ENCODE measurements at regions not wholly inside any gene's neighbourhood (a gene's known extent, or its start where the extent isn't known, plus 50 kb on each side); places are given as distances from the start of the nearest gene placed in this dataset.

GRCh38 chr14:98782062-98782461 is 489.9 kb downstream of the BCL11B start:
- Mint-ChIP-seq H3K27me3 (peaks cover 3% of the 10 kb centered on the region), H3K36me3 (ENCODE audit: low read depth) (no peaks in the 10 kb centered on the region), H3K9me3 (peaks cover 9% of the 10 kb centered on the region), H3K4me1 (no peaks in the 10 kb centered on the region), H3K27ac (no peak overlapping the region), H3K4me3 (no peak overlapping the region)
- intact Hi-C loops (cut with micrococcal nuclease), result no loop called here
- DNase-seq, result no peak

DNA sequence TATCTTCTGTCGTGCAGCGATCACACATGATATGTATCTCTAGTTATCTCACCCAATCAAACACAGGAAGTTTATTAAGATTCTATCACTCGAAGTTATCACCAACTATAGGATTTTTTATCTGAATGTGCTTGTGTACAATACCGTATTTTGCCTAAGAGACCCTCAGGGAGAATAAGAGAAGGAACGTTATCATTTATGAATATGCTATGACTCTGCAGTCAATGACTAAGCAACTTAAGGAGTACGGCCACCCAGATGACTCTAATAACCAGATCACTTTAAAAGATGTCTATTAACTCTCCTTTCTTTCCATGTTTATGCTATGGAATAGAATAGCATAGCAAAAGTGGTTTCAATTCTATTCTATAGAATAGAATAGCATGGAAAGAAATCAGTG is 486.4 kb downstream of the BCL11B start:
- Mint-ChIP-seq H3K4me3 (no peak overlapping the region), H3K27me3 (peaks cover 6% of the 10 kb centered on the region), H3K4me1 (no peaks in the 10 kb centered on the region), H3K9me3 (peaks cover 17% of the 10 kb centered on the region), H3K27ac (no peak overlapping the region), H3K36me3 (ENCODE audit: low read depth) (no peaks in the 10 kb centered on the region)
- DNase-seq, result no peak
- intact Hi-C loops (cut with micrococcal nuclease), result no loop called here

DNA sequence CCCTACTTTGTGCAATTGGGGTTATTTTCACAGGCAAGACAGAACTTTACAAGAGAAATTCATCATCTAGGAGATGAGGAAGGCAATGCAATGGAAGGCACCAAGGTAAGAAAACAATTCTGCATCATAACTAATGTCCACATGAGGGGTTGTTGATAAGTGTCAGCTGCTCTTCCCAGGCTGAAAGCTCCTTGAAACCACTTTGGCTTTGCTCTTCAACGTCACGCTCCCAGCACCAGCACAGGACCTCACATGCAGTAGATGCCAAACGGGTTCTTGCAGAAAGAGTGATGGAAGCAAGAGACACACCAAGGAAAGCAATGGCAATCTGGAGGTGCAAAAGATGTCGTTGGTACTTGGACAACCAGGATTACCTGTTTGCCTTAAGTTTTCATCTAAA is 485.5 kb downstream of the BCL11B start:
- H3K4me3 Mint-ChIP-seq, result no peak overlapping the region
- intact Hi-C loops (cut with micrococcal nuclease), result no loop called here
- peaks cover 20% of the 10 kb centered on the region for H3K9me3 Mint-ChIP-seq
- DNase-seq, result no peak
- H3K4me1 Mint-ChIP-seq, result no peaks in the 10 kb centered on the region
- no peaks in the 10 kb centered on the region for H3K36me3 Mint-ChIP-seq (ENCODE audit: low read depth)
- peaks cover 6% of the 10 kb centered on the region for H3K27me3 Mint-ChIP-seq
- no peak overlapping the region for H3K27ac Mint-ChIP-seq

GRCh38 chr14:98791661-98792060 is 480.3 kb downstream of the BCL11B start:
- H3K4me3 Mint-ChIP-seq, result no peak overlapping the region
- no peak for DNase-seq
- H3K27ac Mint-ChIP-seq, result no peak overlapping the region
- peaks cover 6% of the 10 kb centered on the region for H3K27me3 Mint-ChIP-seq
- no peaks in the 10 kb centered on the region for H3K36me3 Mint-ChIP-seq (ENCODE audit: low read depth)
- intact Hi-C loops (cut with micrococcal nuclease), result no loop called here
- H3K9me3 Mint-ChIP-seq, result peaks cover 27% of the 10 kb centered on the region
- H3K4me1 Mint-ChIP-seq, result no peaks in the 10 kb centered on the region

DNA sequence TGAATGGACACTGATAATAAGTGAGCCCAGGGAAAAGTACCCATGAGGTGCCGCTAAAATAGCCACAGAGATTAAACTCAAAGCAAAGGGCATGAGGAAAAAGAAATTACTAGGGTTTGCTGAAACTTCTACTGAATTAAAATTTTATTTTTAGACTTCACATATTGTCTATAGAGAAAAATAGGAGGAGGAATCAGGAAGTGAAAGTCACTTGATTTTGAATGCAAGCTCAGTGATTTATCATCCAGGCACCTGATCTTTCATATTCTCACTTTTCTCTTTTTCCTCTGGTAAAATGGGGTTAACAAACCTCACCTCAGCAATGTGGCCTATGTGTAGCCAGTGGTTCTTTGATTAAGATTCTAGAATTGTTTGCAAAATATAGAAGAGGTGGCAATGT is 479.8 kb downstream of the BCL11B start:
- no peaks in the 10 kb centered on the region for H3K36me3 Mint-ChIP-seq (ENCODE audit: low read depth)
- peaks cover 27% of the 10 kb centered on the region for H3K9me3 Mint-ChIP-seq
- H3K4me1 Mint-ChIP-seq, result no peaks in the 10 kb centered on the region
- H3K4me3 Mint-ChIP-seq, result no peak overlapping the region
- DNase-seq, result no peak
- intact Hi-C loops (cut with micrococcal nuclease), result no loop called here
- peaks cover 6% of the 10 kb centered on the region for H3K27me3 Mint-ChIP-seq
- no peak overlapping the region for H3K27ac Mint-ChIP-seq

GRCh38 chr14:98798099-98798498 is 473.9 kb downstream of the BCL11B start:
- intact Hi-C loops (cut with micrococcal nuclease), result no loop called here
- peaks cover 5% of the 10 kb centered on the region for H3K27me3 Mint-ChIP-seq
- peaks cover 14% of the 10 kb centered on the region for H3K9me3 Mint-ChIP-seq
- DNase-seq, result no peak
- no peaks in the 10 kb centered on the region for H3K4me1 Mint-ChIP-seq
- no peak overlapping the region for H3K4me3 Mint-ChIP-seq
- no peak overlapping the region for H3K27ac Mint-ChIP-seq
- H3K36me3 Mint-ChIP-seq (ENCODE audit: low read depth), result no peaks in the 10 kb centered on the region

DNA sequence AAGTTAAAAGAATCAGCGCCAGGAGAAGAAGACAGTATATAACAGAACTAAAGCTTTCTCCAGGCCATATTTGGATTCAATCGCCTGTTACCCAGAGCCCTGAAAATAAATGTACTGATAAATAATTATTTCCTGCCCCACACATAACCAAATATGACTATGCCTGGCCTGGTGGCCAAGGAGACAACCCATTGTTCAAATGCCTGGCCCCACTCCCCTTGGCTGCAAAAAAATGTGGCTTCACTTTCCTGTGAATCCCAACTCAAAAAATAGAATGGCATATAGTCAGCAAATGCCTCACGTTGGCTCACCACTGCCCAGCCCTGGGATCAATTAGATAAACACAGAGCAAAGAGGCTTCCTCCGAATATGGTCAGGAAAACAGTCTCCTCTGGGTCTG is 472.1 kb downstream of the BCL11B start:
- intact Hi-C loops (cut with micrococcal nuclease), result no loop called here

GRCh38 chr14:98802044-98802443 is 470.0 kb downstream of the BCL11B start:
- intact Hi-C loops (cut with micrococcal nuclease), result no loop called here

More for the DNA sequence above, 472.1 kb downstream of the BCL11B start:
- Mint-ChIP-seq H3K36me3 (ENCODE audit: low read depth) (no peaks in the 10 kb centered on the region), H3K4me1 (no peaks in the 10 kb centered on the region), H3K27ac (no peak overlapping the region), H3K27me3 (peaks cover 5% of the 10 kb centered on the region), H3K9me3 (peaks cover 11% of the 10 kb centered on the region), H3K4me3 (no peak overlapping the region)
- no peak for DNase-seq

GRCh38 chr14:98803196-98803595 is 468.8 kb downstream of the BCL11B start:
- Mint-ChIP-seq H3K27ac (no peak overlapping the region), H3K9me3 (peaks cover 3% of the 10 kb centered on the region)

More at GRCh38 chr14:98802044-98802443, 470.0 kb downstream of the BCL11B start:
- no peak for DNase-seq
- no peak overlapping the region for H3K4me3 Mint-ChIP-seq
- H3K9me3 Mint-ChIP-seq, result peaks cover 3% of the 10 kb centered on the region
- H3K27ac Mint-ChIP-seq, result no peak overlapping the region
- H3K27me3 Mint-ChIP-seq, result peaks cover 3% of the 10 kb centered on the region
- H3K36me3 Mint-ChIP-seq (ENCODE audit: low read depth), result no peaks in the 10 kb centered on the region
- no peaks in the 10 kb centered on the region for H3K4me1 Mint-ChIP-seq

GRCh38 chr14:98808494-98809407 is 463.2 kb downstream of the BCL11B start:
- no peaks in the 10 kb centered on the region for H3K36me3 Mint-ChIP-seq (ENCODE audit: low read depth)
- H3K27me3 Mint-ChIP-seq, result peaks cover 11% of the 10 kb centered on the region
- intact Hi-C loops (cut with micrococcal nuclease), result no loop called here
- DNase-seq, result no peak
- no peak overlapping the region for H3K27ac Mint-ChIP-seq
- H3K9me3 Mint-ChIP-seq, result no peaks in the 10 kb centered on the region
- no peak overlapping the region for H3K4me3 Mint-ChIP-seq
- no peaks in the 10 kb centered on the region for H3K4me1 Mint-ChIP-seq

More at GRCh38 chr14:98803196-98803595, 468.8 kb downstream of the BCL11B start:
- no peak for DNase-seq
- Mint-ChIP-seq H3K36me3 (ENCODE audit: low read depth) (no peaks in the 10 kb centered on the region), H3K4me1 (no peaks in the 10 kb centered on the region), H3K27me3 (peaks cover 3% of the 10 kb centered on the region), H3K4me3 (no peak overlapping the region)
- intact Hi-C loops (cut with micrococcal nuclease), result no loop called here

DNA sequence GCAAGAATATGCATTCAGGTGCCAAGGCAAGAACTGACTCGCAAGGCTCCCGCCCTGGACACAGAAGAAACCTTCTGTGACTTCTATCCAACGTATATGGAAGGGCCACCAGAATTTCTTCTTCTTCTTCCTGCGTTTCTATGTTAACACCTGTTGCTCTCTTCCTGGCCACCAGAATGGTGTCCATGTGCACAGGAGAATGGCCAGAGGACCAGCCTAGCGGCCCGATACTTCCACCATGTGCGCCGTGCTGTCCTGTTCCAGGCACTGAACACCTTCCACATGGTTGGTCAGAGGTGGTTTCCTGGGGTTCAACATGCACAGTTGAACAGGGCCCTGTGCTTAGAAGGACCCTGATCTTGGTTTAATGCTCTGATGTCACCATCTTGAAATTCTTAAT is 455.8 kb downstream of the BCL11B start:
- H3K27ac Mint-ChIP-seq, result no peak overlapping the region
- H3K9me3 Mint-ChIP-seq, result peaks cover 8% of the 10 kb centered on the region
- intact Hi-C loops (cut with micrococcal nuclease), result no loop called here
- H3K4me1 Mint-ChIP-seq, result no peaks in the 10 kb centered on the region
- H3K36me3 Mint-ChIP-seq (ENCODE audit: low read depth), result no peaks in the 10 kb centered on the region
- H3K27me3 Mint-ChIP-seq, result peaks cover 3% of the 10 kb centered on the region
- no peak for DNase-seq
- H3K4me3 Mint-ChIP-seq, result no peak overlapping the region

- DNase-seq, result no peak
- H3K27ac Mint-ChIP-seq, result no peak overlapping the region
- no peaks in the 10 kb centered on the region for H3K4me1 Mint-ChIP-seq
Observed at GRCh38 chr14:98816720-98817119, 455.3 kb downstream of the BCL11B start.

GRCh38 chr14:98819132-98819866 is 452.7 kb downstream of the BCL11B start:
- intact Hi-C loops (cut with micrococcal nuclease), result no loop called here
- H3K4me3 Mint-ChIP-seq, result no peak overlapping the region
- no peaks in the 10 kb centered on the region for H3K36me3 Mint-ChIP-seq (ENCODE audit: low read depth)
- H3K9me3 Mint-ChIP-seq, result peaks cover 11% of the 10 kb centered on the region
- no peaks in the 10 kb centered on the region for H3K4me1 Mint-ChIP-seq
- H3K27me3 Mint-ChIP-seq, result peaks cover 6% of the 10 kb centered on the region
- H3K27ac Mint-ChIP-seq, result no peak overlapping the region
- DNase-seq, result no peak

More at GRCh38 chr14:98816720-98817119, 455.3 kb downstream of the BCL11B start:
- Mint-ChIP-seq H3K36me3 (ENCODE audit: low read depth) (no peaks in the 10 kb centered on the region), H3K9me3 (peaks cover 9% of the 10 kb centered on the region), H3K4me3 (no peak overlapping the region), H3K27me3 (peaks cover 4% of the 10 kb centered on the region)
- intact Hi-C loops (cut with micrococcal nuclease), result no loop called here

- intact Hi-C loops (cut with micrococcal nuclease), result no loop called here
- peaks cover 6% of the 10 kb centered on the region for H3K27me3 Mint-ChIP-seq
- no peaks in the 10 kb centered on the region for H3K4me1 Mint-ChIP-seq
- H3K36me3 Mint-ChIP-seq (ENCODE audit: low read depth), result no peaks in the 10 kb centered on the region
- peaks cover 11% of the 10 kb centered on the region for H3K9me3 Mint-ChIP-seq
- H3K4me3 Mint-ChIP-seq, result no peak overlapping the region
- H3K27ac Mint-ChIP-seq, result no peak overlapping the region
- no peak for DNase-seq
Observed at GRCh38 chr14:98819867-98820206, 452.2 kb downstream of the BCL11B start.

Measured in activated CD4-positive, alpha-beta T cell treated with anti-CD3 and anti-CD28 coated beads, Interleukin-2, amount 10 ng/mL, durations not matched to agents 24 days and 14 days (primary cell).